Upper lobe of left lung (tissue), 6 donors: ENCODE measurements at regions not wholly inside any gene's neighbourhood (a gene's known extent, or its start where the extent isn't known, plus 50 kb on each side); places are given as distances from the start of the nearest gene placed in this dataset.

ENCODE experiments used
- ATAC-seq, 2 donors: fragments of 200-7000 bp; cut with Tn5 transposase; one replicate each; pipeline ENCODE4 v1.9.1; 2022; ENCODE audit warnings: mild to moderate bottlenecking in 2 of 2, moderate library complexity in 2 of 2; ENCODE audit not compliant: low FRiP score in 2 of 2
- DNase-seq, 2 donors: peaks; one replicate each; pipeline ENCODE4 v3.0.0-alpha.2; 2019 to 2020
- H3K27ac ChIP-seq, 4 donors: fragments of 200-600 bp; sonication (generic); one replicate each; pipeline ENCODE4 v1.5.1; 2016 to 2019
- H3K27me3 ChIP-seq, 4 donors: fragments of 200-600 bp; sonication (generic); one replicate each; pipeline ENCODE4 v1.5.1; 2017 to 2019
- H3K36me3 ChIP-seq, 4 donors: fragments of 200-600 bp; sonication (generic); one replicate each; pipeline ENCODE4 v1.5.1; 2016 to 2019
- H3K4me1 ChIP-seq, 4 donors: fragments of 200-600 bp; sonication (generic); one replicate each; pipeline ENCODE4 v1.5.1; 2018 to 2019
- H3K4me3 ChIP-seq, 4 donors: fragments of 200-600 bp; sonication (generic); one replicate each; pipeline ENCODE4 v1.5.1; 2017 to 2019; ENCODE audit warnings: mild to moderate bottlenecking in 2 of 4, moderate library complexity in 1 of 4
- H3K9me3 ChIP-seq, 4 donors: fragments of 200-600 bp; sonication (generic); one replicate each; pipeline ENCODE4 v1.5.1; 2018 to 2019
- CTCF ChIP-seq, 6 experiments: fragments of 450-650 bp in 4 of 6; fragments of 200-600 bp in 2 of 6; sonication (generic) in 2 of 6; IDR thresholded peaks; one replicate each; pipeline ENCODE4 v1.5.1; 2016 to 2019; ENCODE audit warnings: antibody characterized with exemption in 6 of 6
- EP300 ChIP-seq, 4 donors: sonication (generic); formaldehyde crosslinking; IDR thresholded peaks; one replicate each; pipeline ENCODE4 v1.5.1; 2017; ENCODE audit warnings: antibody characterized with exemption in 4 of 4, control low read depth in 2 of 4
- POLR2A ChIP-seq, 4 donors: fragments of 450-650 bp; IDR thresholded peaks; one replicate each; pipeline ENCODE4 v1.5.1; 2016 to 2017; ENCODE audit warnings: antibody characterized with exemption in 4 of 4, mild to moderate bottlenecking in 2 of 4
- POLR2AphosphoS5 ChIP-seq, 2 donors: sonication (generic); formaldehyde crosslinking; IDR thresholded peaks; one replicate each; pipeline ENCODE4 v1.5.1; 2017; ENCODE audit warnings: antibody characterized with exemption in 2 of 2
- WGBS, 2 donors: methylation state at CpG; one replicate each; pipeline ENCODE4 v1.1.5; 2017 to 2018; 5-methylcytosine and 5-hydroxymethylcytosine counted together
- donor health status: DM: no; HTN: no; CAD: no; lungs with moderate emphysema.
- donor health status: DM: no; HTN: yes; CAD: no; lungs with severe emphysema.

- TF ChIP-seq POLR2A (IDR thresholded peaks at IDR 0.05) (no peak), EP300 (IDR thresholded peaks at IDR 0.05) (no peak), POLR2AphosphoS5 (IDR thresholded peaks at IDR 0.05) (no peak), CTCF (IDR thresholded peaks at IDR 0.05) (no peak)
- no peaks in the 10 kb centered on the region for H3K27me3 ChIP-seq
- no peaks in the 10 kb centered on the region for H3K36me3 ChIP-seq
- H3K9me3 ChIP-seq: no peaks in the 10 kb centered on the region
- no peak overlapping the region for H3K27ac ChIP-seq
- no peak overlapping the region for H3K4me3 ChIP-seq
- ATAC-seq (no peak), DNase-seq (no peak)
- WGBS, 2 donors: 84 to 95% methylated on average over 6 to 7 of the region's 7 CpGs
- H3K4me1 ChIP-seq: peaks cover 0 to 15% (median 0%) of the 10 kb centered on the region in 4 donors
Observed at GRCh38 chr5:135130261-135131215, 96.5 kb upstream of the PITX1 start.

GRCh38 chr5:135129307-135129706, 95.3 kb upstream of the PITX1 start:
- Histone ChIP-seq H3K27ac (no peak overlapping the region), H3K4me3 (no peak overlapping the region), H3K4me1 (peaks cover 0 to 8% (median 0%) of the 10 kb centered on the region in 4 donors), H3K27me3 (no peaks in the 10 kb centered on the region), H3K36me3 (no peaks in the 10 kb centered on the region), H3K9me3 (no peaks in the 10 kb centered on the region)
- TF ChIP-seq POLR2A (IDR thresholded peaks at IDR 0.05) (no peak), CTCF (IDR thresholded peaks at IDR 0.05) (no peak), EP300 (IDR thresholded peaks at IDR 0.05) (no peak)
- WGBS, 2 donors: 45 to 47% methylated on average over 11 to 12 of the region's 12 CpGs
- no peak for ATAC-seq
- DNase-seq: no peak

GRCh38 chr5:135128361-135128760, 94.3 kb upstream of the PITX1 start:
- Histone ChIP-seq H3K4me3 (no peak overlapping the region), H3K4me1 (peaks cover 0 to 5% (median 0%) of the 10 kb centered on the region in 4 donors), H3K9me3 (no peaks in the 10 kb centered on the region), H3K27me3 (no peaks in the 10 kb centered on the region), H3K36me3 (no peaks in the 10 kb centered on the region), H3K27ac (no peak overlapping the region)
- WGBS, 2 donors: 65 to 97% methylated on average over 3 of the region's 3 CpGs
- DNase-seq (no peak), ATAC-seq (no peak)
- no peak for TF ChIP-seq EP300 (IDR thresholded peaks at IDR 0.05)

- Histone ChIP-seq H3K9me3 (no peaks in the 10 kb centered on the region), H3K4me1 (peaks cover 0 to 5% (median 0%) of the 10 kb centered on the region in 4 donors), H3K4me3 (no peak overlapping the region), H3K36me3 (no peaks in the 10 kb centered on the region), H3K27me3 (no peaks in the 10 kb centered on the region), H3K27ac (no peak overlapping the region)
- ATAC-seq: peak in 1 of 2 donors; percentile 89
- 90 to 98% methylated on average over 7 to 11 of the region's 11 CpGs for WGBS, 2 donors
- DNase-seq: peak in 1 of 2 donors; percentile 58
- TF ChIP-seq EP300 (IDR thresholded peaks at IDR 0.05): no peak
- TF ChIP-seq POLR2A (IDR thresholded peaks at IDR 0.05): no peak
- TF ChIP-seq CTCF (IDR thresholded peaks at IDR 0.05): no peak
- TF ChIP-seq POLR2AphosphoS5 (IDR thresholded peaks at IDR 0.05): no peak
Observed at GRCh38 chr5:135127439-135128240, 93.6 kb upstream of the PITX1 start.
